NCI-H748 (cell line): ENCODE measurements at regions not wholly inside any gene's neighbourhood (a gene's known extent, or its start where the extent isn't known, plus 50 kb on each side); places are given as distances from the start of the nearest gene placed in this dataset.

ENCODE experiments used
- DNase-seq: peaks from one replicate; lab custom pipeline; 2025; ENCODE audit not compliant: unreplicated experiment; lab: John Stamatoyannopoulos, UW

DNA sequence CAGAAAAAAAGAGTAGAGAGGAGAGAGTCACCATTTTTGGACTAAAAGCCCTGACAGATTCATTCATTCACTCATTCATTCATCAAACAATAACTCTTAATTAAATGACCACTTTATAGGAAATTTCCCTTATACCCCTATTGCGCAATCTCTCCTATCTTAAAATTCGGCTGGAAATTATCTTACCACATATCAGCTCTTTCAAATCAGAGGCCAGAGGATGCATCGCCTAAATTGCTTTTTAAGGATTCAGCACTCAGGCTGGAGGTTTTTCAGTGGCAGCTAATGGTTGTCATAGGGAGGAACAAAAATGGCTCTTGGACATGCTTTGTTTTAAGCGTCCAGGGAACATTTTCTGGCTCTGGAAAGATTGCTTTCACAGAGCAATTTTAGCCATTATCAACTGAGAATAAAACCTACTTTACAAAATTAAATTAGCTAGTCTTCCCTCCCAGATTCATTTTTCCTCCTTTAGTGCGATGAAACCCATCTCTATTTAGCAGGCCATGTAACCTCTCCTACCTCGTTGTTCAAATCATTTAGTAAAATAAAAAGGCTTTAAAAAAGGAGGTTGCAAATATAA lies 115.2 kb downstream of the OLFM4 start:
- DNase-seq: peak; percentile 20

DNA sequence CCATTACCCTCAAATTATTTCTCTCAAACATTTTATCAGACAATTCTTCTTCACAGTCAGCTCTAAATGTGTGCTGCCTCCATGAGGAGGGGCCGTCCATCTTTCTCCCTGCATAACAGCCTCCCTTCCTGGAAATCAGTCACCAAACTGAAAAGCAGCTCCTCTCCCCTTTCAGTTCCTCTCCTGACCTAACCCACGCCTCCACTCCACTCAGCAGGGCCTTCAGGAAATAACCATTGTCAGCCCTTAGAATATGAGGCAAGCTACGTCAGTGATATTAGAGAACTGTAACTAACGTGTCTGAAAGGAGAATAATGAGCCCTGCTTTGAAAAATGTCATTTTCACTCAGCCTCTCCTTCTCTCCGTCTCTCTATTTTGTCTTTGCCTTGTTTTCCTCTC lies 116.2 kb downstream of the OLFM4 start:
- DNase-seq: no peak

DNA sequence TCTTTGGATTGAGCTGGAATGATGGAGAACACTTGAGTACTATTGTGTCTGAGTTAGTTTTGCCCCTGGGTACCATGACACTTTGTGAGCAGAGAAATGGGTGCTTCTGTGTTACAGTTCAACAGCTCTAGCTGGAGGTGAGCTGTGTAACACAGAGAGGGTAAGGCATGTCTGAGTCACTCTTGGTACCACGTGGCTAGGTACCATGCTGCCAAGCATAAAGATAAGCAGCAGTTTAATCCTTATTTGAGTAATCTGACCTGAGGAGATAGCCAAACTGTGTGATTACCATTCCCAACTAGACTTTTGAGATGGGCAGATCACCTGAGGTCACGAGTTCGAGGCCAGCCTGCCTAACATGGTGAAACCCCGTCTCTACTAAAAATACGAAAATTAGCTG lies 122.0 kb downstream of the OLFM4 start:
- no peak for DNase-seq

DNA sequence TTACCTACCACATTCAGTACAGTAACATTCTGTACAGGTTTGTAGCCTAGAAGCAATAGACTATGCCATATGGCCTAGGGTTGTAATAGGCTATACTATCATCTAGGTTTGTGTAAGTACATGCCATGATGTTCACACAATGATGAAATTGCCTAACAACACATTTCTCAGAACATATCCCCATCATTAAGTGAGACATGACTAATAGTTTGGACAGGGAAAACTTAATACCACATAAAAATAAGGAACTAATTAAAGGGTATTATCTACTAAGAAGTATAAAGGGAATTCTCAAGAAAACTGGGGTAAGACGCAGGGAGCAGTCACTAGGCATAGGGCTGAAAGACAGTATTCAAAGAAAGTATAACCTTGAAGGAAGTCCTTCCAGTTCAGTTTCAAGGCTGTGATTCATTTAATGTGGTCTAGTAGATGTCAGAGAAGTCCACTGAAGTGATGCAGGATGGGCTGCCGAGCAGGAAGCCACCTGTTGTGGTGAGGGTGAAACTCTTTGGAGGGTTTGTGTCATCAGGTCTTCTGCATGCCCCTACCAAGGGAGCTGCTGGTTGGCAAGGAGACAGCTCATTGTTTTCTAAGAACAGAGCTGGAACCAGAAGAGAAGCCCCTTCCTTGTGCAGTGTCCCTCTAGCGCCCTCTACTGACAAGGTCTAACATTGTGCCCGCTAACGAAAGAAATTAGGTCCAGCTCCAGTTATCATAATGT lies 122.9 kb downstream of the OLFM4 start:
- DNase-seq: peak; percentile 91

DNA sequence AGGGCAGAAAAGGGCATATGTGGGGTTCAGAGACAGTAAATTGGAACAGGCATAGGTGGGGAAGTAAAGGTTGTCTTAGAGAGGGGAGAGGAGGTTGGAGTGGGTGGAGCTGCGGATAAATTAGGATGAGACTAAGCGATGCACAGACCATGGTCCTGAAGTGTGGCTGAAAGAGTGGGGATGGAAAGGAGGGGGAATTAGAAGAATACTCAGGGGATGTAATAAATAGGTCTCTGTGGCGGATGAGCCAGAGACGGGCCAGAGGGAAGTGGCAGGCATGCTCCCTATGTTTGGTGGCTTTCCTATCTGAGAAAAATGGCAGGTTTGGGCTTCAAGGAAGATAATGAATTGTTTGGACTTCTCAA lies 123.4 kb downstream of the OLFM4 start:
- no peak for DNase-seq

DNA sequence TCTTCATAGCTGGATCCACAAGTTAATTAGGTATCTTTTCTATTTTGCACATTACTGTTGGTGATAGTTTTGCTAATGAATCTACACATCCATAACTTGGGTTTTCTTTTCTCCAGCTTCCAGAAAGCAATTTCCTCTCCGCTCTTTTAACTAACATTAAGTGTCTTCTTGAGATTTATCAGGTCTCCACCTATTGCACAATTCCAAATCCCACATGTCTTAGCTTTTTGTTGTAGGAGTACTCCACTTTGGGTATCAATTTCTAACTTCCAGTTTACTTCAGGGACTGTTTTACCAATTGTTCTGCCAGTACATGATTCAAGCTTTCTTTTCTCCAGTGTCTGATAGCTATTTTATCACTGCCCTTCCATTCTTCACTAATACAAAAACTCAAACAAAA lies 129.6 kb downstream of the OLFM4 start:
- DNase-seq: no peak

DNA sequence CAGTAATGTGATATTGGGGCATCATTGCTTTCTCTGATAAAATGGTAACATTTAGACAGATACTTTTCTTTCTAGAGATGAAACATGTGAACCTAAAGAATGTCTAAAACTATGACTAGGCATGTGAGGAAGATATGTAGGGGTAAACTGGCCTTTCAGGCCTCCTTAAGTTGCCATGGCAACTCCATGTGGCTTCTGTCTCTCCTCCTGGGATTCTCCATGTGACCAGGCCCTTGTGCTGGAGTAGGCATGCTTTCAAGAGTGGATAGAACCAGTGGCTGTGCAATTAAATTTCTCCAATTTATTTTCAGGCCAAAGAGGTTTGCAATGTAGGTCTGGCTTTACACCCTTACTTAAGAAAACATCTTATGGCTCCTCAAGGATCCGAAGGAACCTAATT lies 130.8 kb downstream of the OLFM4 start:
- peak; percentile 62 for DNase-seq

DNA sequence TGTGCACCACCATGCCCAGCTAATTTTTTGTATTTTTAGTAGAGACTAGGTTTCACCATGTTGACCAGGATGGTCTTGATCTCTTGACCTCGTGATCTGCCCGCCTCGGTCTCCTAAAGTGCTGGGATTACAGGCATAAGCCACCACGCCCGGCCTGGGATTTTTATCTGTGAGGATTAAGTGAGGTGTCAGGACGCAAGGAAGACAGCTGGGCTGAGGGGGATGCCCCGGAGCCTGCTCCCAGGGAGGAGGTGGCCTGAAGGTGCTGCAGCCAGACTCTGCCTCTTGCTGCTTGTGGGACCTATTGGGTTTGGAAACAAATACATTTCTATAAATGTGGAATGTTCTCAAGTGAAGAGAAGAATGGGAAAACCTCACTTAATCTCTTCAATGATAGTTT lies 131.6 kb downstream of the OLFM4 start:
- DNase-seq: no peak

DNA sequence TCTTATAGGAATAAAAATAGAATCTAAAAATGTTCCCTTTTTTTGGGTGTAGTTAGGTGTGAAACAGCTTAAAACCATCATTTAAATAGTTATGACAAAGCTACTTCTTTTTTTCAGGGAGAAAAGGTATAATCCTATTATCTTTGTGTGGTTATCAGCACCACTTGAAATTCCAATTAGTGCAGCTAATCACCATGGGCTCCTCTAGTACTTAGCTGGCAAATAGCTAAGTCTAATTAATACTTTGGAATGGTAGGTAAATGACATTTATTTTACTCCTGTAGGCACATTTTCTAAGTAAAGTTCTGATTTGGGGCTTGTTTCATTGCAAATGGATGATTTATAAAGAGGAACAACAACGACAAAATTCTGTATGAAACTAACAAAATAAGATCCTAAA lies 132.6 kb downstream of the OLFM4 start:
- no peak for DNase-seq

DNA sequence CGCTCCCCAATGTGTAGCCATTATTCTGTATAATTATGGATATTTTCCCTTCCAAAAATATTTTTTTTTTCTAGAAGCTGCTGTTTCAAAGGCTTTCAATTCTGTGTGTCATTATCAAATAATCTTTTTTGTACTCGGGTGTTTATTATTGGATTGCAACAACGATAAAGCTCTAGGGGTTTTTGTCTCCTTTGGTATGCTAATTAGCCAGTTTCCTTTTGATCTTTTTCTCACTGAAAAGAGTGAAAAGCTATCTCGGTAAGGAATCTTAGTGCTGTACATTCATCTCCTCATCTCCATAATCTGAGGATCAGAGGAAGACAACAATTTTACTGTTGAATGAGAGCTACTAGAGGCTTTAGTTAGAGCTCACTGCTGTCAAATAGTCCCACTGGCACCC lies 136.6 kb downstream of the OLFM4 start:
- DNase-seq: no peak

DNA sequence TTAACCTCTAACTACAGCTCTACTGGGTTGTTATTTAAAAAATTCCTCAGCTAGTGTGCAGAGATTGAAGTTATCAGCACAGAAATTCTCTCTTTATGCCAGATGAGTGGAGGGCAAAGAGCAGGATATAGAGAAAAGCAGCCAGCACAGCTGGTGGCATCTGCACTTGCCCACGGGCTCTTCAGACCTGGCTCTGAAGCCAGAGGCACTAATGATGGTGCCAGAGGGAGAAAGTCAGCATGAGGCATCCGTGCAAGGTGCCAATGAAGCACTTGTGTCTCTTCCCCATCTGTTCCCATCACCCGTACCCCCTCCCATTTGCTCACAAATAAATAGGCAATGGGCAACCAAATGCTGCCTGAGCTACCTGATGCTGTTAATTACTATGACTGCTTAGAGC lies 138.9 kb downstream of the OLFM4 start:
- peak; percentile 75 for DNase-seq

DNA sequence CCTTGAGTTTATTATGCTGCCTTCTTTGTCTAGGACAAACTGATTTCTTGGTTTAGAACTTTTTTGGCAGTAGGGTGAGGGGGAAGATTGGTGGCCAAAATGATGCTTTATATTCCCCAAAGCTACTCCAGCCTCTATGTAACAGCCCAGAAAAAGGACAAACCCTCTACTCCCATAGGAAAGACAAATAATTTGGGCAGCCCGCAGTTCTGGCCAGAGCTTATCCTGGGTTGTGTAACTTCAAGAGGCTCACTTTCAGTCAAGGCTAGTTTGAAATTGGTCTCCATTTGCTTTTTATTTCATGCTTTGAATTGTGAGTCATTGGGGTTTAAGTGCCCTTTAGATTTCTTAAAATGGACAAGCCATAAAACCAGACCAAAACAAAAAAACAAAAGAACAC lies 142.3 kb downstream of the OLFM4 start:
- no peak for DNase-seq

DNA sequence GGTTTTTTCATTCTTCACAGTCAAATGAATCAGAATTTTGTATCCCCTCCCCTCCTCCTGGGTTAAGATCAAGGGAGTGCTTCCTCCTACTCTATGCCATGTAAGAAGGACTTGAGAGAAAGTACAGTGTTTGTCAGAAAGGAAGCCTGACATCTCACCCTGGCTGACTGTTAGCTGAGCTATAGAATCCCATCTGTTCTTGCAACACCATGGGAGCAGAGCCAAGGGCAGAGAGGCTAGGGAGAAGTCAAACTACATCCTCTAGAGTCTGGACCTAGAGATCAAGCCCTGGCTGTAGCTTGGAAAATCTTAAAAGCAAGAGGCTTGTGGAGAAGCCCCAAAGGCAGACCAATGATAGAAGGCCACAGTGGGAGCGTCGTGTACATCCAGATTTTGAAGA lies 145.9 kb downstream of the OLFM4 start:
- DNase-seq: no peak

DNA sequence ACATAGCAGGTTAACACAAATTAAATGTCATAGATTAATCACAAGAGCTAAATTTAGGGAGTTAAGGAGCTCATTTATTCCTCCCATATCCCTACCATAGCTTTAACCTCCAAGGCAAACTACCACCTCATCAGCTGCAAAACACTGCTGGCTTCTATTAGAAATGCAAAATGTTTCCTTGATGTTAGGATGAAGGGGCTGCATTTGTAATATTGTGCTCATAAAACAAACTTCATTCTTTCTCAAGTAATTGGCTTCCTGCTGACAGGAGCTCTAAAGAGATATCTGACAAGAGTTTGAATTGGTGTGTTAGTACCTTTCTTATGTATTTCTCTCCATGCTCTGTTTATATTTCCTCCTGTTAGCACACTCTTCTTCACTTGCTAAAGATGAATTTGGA lies 152.1 kb downstream of the OLFM4 start:
- DNase-seq: no peak

DNA sequence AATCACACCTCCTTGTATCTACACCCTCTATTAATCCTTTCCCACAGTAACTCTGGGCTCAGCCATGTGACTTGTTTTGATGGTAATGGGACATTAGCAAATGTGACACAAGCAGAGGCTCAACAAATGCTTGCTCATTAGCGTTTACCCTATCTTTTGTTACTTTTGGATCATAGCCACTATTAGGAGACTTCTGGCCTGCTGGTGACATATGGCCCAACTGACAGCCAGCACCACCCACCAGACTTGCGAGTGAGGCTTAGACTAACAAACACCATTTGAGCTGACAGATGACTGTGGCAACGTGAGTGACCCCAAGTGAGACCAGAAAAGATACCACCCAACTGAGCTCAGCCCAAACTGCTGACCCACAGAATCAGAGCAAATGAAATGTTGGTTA lies 154.1 kb downstream of the OLFM4 start:
- no peak for DNase-seq

DNA sequence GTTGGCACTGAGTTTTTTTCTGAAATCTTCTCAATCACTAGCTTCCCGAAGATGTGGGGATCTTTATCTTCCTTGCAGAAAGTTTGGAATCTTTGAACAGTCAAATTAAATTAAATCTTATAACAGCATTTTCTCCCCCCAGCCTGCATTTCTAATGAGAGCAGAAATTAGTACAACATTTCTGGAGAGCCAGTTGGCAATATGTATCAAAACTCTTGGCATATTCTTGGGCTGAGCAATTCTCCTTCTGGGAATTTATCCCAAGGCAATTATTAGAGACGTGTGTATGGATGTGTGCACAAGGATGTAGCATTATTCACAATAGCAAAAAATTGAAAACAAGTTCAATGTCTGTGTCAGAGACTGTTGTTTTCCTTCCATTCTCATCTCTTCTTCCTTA lies 159.5 kb downstream of the OLFM4 start:
- no peak for DNase-seq

DNA sequence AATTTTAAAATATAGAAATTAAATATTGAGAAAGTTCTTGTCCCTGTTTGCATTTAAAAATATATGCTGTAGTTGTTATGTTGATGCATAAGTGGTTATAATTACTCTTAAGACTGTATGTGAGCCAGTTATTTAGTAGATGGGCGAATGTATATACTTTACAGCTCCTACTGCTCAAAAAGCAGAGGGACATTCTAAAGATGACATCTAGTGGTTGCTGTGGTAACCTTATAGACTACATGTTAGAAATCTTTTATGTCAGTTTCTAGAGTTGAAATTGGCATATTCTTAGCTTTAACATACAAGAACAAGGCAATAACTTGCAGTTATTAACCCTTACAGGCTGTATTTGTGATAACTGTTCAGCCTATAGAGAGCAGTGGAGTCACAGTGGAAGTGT lies 160.5 kb downstream of the OLFM4 start:
- peak; percentile 26 for DNase-seq

DNA sequence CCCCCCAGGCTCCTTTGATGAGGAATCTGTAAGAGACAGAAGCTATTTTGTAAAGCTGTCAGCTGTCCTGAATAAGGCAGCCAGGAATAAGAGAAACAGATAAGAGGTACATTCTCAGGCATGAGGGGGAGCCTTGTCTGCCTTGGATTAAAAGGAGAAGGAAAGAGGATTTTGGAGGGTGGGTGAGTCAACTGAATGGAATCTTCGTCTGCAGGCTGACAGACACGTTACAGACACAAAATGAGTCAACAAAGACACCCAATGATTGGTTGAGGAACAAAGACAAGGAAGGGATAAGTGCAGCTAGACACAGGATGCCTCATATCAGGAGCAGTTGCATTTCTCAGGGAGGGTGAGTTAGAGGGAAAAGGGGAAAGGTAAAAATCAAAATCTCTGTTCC lies 162.5 kb downstream of the OLFM4 start:
- no peak for DNase-seq

DNA sequence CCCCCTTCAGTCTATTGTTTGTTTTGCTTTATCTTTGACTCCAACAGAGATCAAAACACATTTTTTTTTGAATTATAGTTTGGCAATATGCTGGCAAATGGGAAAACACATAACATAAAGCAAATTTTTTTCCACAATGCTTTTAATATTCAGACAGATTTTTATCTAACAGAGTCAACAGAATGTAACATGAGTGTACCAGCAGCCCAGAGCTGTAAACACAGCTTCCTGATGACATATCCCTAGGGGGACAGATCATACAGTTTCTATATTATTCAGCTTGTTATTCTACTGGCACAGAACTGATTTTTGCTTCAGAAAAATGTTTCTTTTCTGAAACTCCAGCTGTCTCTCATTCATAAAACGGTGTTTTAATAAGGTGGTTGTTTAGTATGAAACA lies 168.8 kb downstream of the OLFM4 start:
- peak; percentile 29 for DNase-seq

DNA sequence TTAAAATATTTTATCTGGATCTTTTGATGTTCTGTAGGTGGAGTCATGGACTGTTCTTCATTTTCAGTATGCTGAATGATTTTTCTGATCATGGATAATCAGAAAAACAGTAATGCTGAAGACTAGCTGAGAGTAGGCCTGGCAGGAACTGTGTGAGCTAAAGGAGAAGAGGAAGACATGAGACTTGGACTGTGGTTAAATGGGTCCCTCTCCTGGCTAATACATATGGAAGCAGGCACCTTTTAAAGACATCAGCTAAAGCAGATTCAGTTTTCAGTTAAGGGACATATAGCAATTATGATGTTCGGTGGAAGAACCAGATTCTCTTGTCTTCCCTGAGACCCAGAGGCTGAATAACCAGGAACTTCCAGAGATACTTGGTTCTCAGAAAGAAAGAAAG lies 169.4 kb downstream of the OLFM4 start:
- peak; percentile 66 for DNase-seq

DNA sequence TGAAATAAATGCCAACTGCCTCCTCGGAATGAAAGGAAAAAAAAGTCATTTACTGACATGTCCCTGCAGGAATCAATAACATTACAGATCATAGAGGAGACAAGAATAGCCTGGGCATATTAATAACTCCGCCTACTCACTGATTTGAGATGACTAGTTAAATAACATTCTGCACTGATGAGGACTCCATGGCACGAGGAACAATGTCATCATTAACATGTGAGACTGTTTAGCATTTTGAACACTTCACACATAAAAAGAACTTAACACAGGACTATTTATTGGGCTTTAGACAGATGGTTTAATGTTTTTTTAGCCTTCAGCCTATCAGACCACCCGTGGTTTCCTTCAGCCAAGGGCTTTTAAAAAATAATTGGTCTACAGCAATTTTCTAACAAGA lies 170.1 kb downstream of the OLFM4 start:
- DNase-seq: peak; percentile 71

DNA sequence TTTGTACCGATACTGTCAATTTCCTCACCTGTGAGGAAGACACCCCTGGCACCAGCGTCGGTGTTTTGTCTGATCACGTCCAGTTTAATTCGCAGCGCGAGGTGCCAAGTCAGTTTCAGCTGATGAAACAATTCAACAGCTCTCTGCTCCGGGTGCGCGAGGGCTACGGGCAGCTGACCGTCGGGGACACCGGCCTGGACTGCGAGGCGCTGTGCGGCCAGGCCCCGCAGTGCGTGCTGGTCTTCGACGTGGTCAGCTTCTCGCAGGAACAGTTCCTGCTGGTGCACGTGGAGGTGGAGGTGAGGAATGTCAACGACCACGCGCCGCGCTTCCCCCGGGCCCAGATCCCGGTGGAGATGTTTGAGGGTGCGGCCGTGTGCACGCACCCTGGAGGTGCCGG lies 171.5 kb downstream of the OLFM4 start:
- no peak for DNase-seq
